Gastroesophageal sphincter (tissue), 4 donors: ENCODE measurements at regions not wholly inside any gene's neighbourhood (a gene's known extent, or its start where the extent isn't known, plus 50 kb on each side); places are given as distances from the start of the nearest gene placed in this dataset.

Experiments
- ATAC-seq: fragments of 150-250 bp; one replicate; pipeline ENCODE4 v1.9.1; 2016; ENCODE audit warnings: mild to moderate bottlenecking, moderate library complexity
- H3K27ac ChIP-seq, 4 donors: fragments of 200-600 bp; sonication (generic) in 3 of 4; 1 replicate in 3 of 4; 2 replicates in 1 of 4; pipeline ENCODE4 v1.5.1; 2016 to 2019
- H3K27me3 ChIP-seq: fragments of 200-600 bp; sonication (generic); one replicate; pipeline ENCODE4 v1.5.1; 2019
- H3K36me3 ChIP-seq, 2 donors: fragments of 200-600 bp; sonication (generic); one replicate each; pipeline ENCODE4 v1.5.1; 2019; ENCODE audit warnings: control low read depth in 1 of 2
- H3K4me1 ChIP-seq, 3 donors: fragments of 200-600 bp; sonication (generic); 1 replicate in 2 of 3; 2 replicates in 1 of 3; pipeline ENCODE4 v1.5.1; 2016 to 2019; ENCODE audit warnings: control low read depth in 2 of 3
- H3K4me3 ChIP-seq, 2 donors: fragments of 200-600 bp; sonication (generic); one replicate each; pipeline ENCODE4 v1.5.1; 2019; ENCODE audit warnings: mild to moderate bottlenecking in 1 of 2, moderate library complexity in 1 of 2
- H3K9me3 ChIP-seq, 3 donors: fragments of 200-600 bp; sonication (generic); one replicate each; pipeline ENCODE4 v1.5.1; 2017 to 2019; ENCODE audit warnings: control low read depth in 2 of 3
- EP300 ChIP-seq: sonication (generic); formaldehyde crosslinking; IDR thresholded peaks from one replicate; pipeline ENCODE4 v1.6.1; 2017; ENCODE audit warnings: antibody characterized with exemption, mild to moderate bottlenecking
- POLR2A ChIP-seq, 2 donors: fragments of 450-650 bp; IDR thresholded peaks; one replicate each; pipeline ENCODE4 v1.6.1; 2017; ENCODE audit warnings: antibody characterized with exemption in 2 of 2, mild to moderate bottlenecking in 2 of 2, moderate library complexity in 1 of 2
- POLR2AphosphoS5 ChIP-seq: sonication (generic); formaldehyde crosslinking; IDR thresholded peaks from one replicate; pipeline ENCODE4 v1.6.1; 2017; ENCODE audit warnings: antibody characterized with exemption
- WGBS, 2 donors: methylation state at CpG; one replicate each; pipeline ENCODE4 v1.1.5; 2018; ENCODE audit warnings: low coverage in 1 of 2; 5-methylcytosine and 5-hydroxymethylcytosine counted together
- TF ChIP-seq, protein P1 (sequence below), 4 experiments: fragments of 200-600 bp in 2 of 4; fragments of 450-650 bp in 2 of 4; sonication (generic) in 1 of 4; IDR thresholded peaks; one replicate each; pipeline ENCODE4 v1.5.1; 2017 to 2019; ENCODE audit warnings: antibody characterized with exemption in 4 of 4, mild to moderate bottlenecking in 2 of 4, moderate library complexity in 2 of 4

DNA sequence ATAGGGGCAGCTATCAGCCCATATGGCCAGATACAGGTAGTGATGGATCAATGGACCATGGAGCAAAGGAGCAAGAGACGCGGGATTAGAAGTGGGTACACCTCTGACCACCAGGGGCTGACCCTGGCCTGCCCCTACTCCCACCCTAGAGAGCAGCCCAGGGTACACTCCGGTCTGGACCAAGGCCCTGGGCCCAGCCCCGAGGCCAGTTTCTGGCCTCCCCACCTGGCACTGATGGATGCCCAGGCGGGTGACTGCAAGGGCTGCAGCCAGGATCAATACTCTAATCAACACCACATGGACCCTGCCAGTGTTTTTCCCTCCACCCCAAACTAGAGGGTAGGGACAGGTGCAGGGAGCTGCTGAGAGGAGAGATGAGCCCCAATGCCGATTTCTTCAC is 74.1 kb upstream of the NECTIN1 start:
- WGBS, 2 donors: 70% methylated on average over 2 of the region's 6 CpGs; no CpG with 5 or more reads in 1 of the 2 donors
- TF ChIP-seq, protein P1, sequence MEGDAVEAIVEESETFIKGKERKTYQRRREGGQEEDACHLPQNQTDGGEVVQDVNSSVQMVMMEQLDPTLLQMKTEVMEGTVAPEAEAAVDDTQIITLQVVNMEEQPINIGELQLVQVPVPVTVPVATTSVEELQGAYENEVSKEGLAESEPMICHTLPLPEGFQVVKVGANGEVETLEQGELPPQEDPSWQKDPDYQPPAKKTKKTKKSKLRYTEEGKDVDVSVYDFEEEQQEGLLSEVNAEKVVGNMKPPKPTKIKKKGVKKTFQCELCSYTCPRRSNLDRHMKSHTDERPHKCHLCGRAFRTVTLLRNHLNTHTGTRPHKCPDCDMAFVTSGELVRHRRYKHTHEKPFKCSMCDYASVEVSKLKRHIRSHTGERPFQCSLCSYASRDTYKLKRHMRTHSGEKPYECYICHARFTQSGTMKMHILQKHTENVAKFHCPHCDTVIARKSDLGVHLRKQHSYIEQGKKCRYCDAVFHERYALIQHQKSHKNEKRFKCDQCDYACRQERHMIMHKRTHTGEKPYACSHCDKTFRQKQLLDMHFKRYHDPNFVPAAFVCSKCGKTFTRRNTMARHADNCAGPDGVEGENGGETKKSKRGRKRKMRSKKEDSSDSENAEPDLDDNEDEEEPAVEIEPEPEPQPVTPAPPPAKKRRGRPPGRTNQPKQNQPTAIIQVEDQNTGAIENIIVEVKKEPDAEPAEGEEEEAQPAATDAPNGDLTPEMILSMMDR (IDR thresholded peaks at IDR 0.05): no peak
- TF ChIP-seq EP300 (no peak), POLR2AphosphoS5 (no peak), POLR2A (IDR thresholded peaks at IDR 0.05) (no peak)
- Histone ChIP-seq H3K27me3 (peaks cover 33% of the 10 kb centered on the region), H3K9me3 (no peaks in the 10 kb centered on the region), H3K4me3 (no peak overlapping the region), H3K27ac (no peak overlapping the region), H3K36me3 (no peaks in the 10 kb centered on the region), H3K4me1 (no peaks in the 10 kb centered on the region)
- ATAC-seq: no peak

DNA sequence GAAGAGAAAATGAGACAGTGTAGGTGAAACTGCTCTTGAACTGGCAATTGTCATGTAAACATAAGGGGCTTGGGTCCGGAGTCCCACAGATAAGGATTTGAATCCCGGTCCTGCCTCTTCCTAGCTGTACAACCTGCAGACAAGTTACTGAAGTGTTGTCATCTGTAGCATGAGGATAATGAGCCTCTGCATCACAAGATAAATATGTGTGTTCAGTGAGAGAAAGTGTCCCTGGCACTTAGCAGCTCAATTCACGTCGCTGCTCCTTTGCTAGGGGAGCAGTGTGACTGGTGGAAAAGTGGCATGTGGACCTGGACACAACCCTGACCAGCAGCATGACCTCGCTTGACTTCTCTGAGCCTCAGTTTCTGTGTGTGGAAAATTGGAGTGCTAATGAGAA is 73.7 kb upstream of the NECTIN1 start:
- H3K9me3 ChIP-seq: no peaks in the 10 kb centered on the region
- no peak overlapping the region for H3K4me3 ChIP-seq
- 76% methylated on average over 4 of the region's 5 CpGs; no CpG with 5 or more reads in 1 of the 2 donors for WGBS, 2 donors
- H3K4me1 ChIP-seq: no peaks in the 10 kb centered on the region
- no peak overlapping the region for H3K27ac ChIP-seq
- no peaks in the 10 kb centered on the region for H3K36me3 ChIP-seq
- ATAC-seq: no peak
- TF ChIP-seq POLR2A (IDR thresholded peaks at IDR 0.05) (no peak), POLR2AphosphoS5 (no peak), EP300 (no peak)
- TF ChIP-seq, protein P1 (IDR thresholded peaks at IDR 0.05): no peak
- H3K27me3 ChIP-seq: peaks cover 33% of the 10 kb centered on the region

DNA sequence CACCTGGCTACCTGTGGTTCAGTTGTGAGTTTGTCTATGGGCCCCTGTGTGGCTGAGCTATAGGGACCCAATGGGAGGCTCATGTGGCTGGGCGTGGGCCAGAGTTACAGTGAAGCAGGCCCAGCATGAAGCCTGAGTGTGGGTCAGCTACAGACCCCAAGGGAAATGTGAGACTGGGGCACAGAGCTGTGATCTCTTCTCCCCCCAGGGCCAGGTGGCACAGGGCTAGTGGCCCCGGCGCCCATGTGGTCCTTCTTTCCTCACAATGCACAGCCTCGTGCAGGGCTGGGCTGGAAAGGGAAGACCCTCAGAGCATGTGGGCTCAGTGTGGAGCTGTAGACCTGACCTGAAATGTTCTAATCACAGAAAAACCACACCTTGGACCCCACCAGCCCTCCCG is 71.6 kb upstream of the NECTIN1 start:
- no peaks in the 10 kb centered on the region for H3K36me3 ChIP-seq
- H3K27me3 ChIP-seq: peaks cover 39% of the 10 kb centered on the region
- H3K4me3 ChIP-seq: no peak overlapping the region
- H3K27ac ChIP-seq: no peak overlapping the region
- no peaks in the 10 kb centered on the region for H3K9me3 ChIP-seq
- no peak for ATAC-seq
- WGBS, 2 donors: 86% methylated on average over 1 of the region's 5 CpGs; no CpG with 5 or more reads in 1 of the 2 donors
- no peaks in the 10 kb centered on the region for H3K4me1 ChIP-seq
- TF ChIP-seq POLR2A (IDR thresholded peaks at IDR 0.05) (no peak), EP300 (no peak), POLR2AphosphoS5 (no peak)
- TF ChIP-seq, protein P1 (IDR thresholded peaks at IDR 0.05): no peak

DNA sequence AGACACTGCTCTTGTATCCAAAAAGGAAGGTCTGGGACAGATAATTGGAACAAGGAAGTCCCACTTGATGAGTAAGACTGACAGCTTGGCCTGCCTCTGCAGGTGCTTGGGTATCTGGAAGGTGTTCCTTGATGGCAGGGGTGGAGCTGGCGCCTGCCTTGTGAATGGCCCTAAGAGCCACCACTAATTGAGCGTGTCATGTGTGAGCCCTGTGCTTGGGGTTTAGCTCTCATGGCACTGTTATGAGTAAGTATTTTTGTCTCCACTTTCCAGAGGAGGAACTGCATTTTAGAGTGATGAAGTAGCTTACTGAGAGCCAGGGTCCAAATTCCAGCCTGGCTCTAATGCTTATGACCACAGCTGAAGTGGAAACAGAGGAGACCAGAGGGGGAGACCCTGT is 71.2 kb upstream of the NECTIN1 start:
- H3K27me3 ChIP-seq: peaks cover 39% of the 10 kb centered on the region
- WGBS, 2 donors: 67% methylated on average over 1 of the region's 2 CpGs; no CpG with 5 or more reads in 1 of the 2 donors
- H3K27ac ChIP-seq: no peak overlapping the region
- no peaks in the 10 kb centered on the region for H3K4me1 ChIP-seq
- no peak overlapping the region for H3K4me3 ChIP-seq
- H3K9me3 ChIP-seq: no peaks in the 10 kb centered on the region
- TF ChIP-seq POLR2AphosphoS5: no peak
- TF ChIP-seq POLR2A (IDR thresholded peaks at IDR 0.05): no peak
- no peak for TF ChIP-seq EP300
- TF ChIP-seq, protein P1 (IDR thresholded peaks at IDR 0.05): no peak
- no peaks in the 10 kb centered on the region for H3K36me3 ChIP-seq
- no peak for ATAC-seq

DNA sequence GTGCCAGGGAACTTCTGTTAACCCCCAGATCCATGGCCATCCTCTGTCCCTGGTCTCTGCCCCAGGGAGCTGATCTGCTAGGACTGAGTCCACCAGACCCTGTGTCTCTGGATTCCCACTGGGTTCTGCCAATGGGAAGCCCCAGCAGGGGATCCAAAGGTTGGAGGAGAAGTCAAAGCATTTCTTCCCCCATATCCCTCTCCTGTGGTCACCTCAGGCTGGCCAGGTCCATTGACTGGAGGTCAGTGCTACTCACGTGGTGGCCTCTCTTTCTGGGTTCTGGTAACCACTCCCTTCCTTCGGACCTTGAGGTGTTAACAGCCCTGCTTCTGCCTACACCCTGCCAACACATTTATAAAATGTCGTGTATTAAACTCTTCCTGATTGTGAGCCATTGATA is 69.7 kb upstream of the NECTIN1 start:
- ATAC-seq: no peak
- TF ChIP-seq POLR2A (IDR thresholded peaks at IDR 0.05) (no peak), POLR2AphosphoS5 (no peak), EP300 (no peak)
- TF ChIP-seq, protein P1 (IDR thresholded peaks at IDR 0.05): no peak
- H3K9me3 ChIP-seq: no peaks in the 10 kb centered on the region
- H3K27ac ChIP-seq: no peak overlapping the region
- no peak overlapping the region for H3K4me3 ChIP-seq
- no peaks in the 10 kb centered on the region for H3K4me1 ChIP-seq
- H3K27me3 ChIP-seq: peaks cover 50% of the 10 kb centered on the region
- 60 to 71% methylated on average over 1 to 3 of the region's 3 CpGs for WGBS, 2 donors
- no peaks in the 10 kb centered on the region for H3K36me3 ChIP-seq
